Activated CD4-positive, alpha-beta memory T cell treated with anti-CD3 and anti-CD28 coated beads for 36 hours (primary cell): ENCODE measurements at regions not wholly inside any gene's neighbourhood (a gene's known extent, or its start where the extent isn't known, plus 50 kb on each side); places are given as distances from the start of the nearest gene placed in this dataset.

Source experiments
- CTCF ChIA-PET: fragments of 350-600 bp; sonication (Branson Sonifier 250); formaldehyde crosslinking; loops from one replicate; lab custom pipeline; 2021; ENCODE audit warnings: antibody characterized with exemption, inconsistent platforms; lab: Charles Lee
- POLR2A ChIA-PET: fragments of 350-600 bp; sonication (Branson Sonifier 250); formaldehyde crosslinking; loops from one replicate; lab custom pipeline; 2021; ENCODE audit warnings: antibody characterized with exemption; lab: Charles Lee
- DNase-seq: peaks from one replicate; pipeline ENCODE4 v3.0.0-alpha.2; 2020
- H3K27ac Mint-ChIP-seq: one replicate; pipeline ENCODE4 v1.8.0; 2021; ENCODE audit warnings: mixed read lengths
- H3K27me3 Mint-ChIP-seq: one replicate; pipeline ENCODE4 v1.8.0; 2021; ENCODE audit warnings: mixed read lengths
- H3K36me3 Mint-ChIP-seq: one replicate; pipeline ENCODE4 v1.8.0; 2021; ENCODE audit warnings: mixed read lengths
- H3K4me1 Mint-ChIP-seq: one replicate; pipeline ENCODE4 v1.8.0; 2021; ENCODE audit warnings: low read depth, mixed read lengths
- H3K4me3 Mint-ChIP-seq: one replicate; pipeline ENCODE4 v1.8.0; 2021; ENCODE audit warnings: mild to moderate bottlenecking, mixed read lengths
- H3K9me3 Mint-ChIP-seq: one replicate; pipeline ENCODE4 v1.8.0; 2021; ENCODE audit warnings: mixed read lengths
- intact Hi-C: fragments of 100-400 bp; cut with micrococcal nuclease; formaldehyde crosslinking; loops from one replicate; pipeline ENCODE4 v1.15.1; 2023

GRCh38 chr19:30236587-30236986 lies 135.6 kb upstream of the ZNF536 start:
- Mint-ChIP-seq H3K27me3 (peaks cover 23% of the 10 kb centered on the region), H3K36me3 (no peaks in the 10 kb centered on the region), H3K4me3 (no peak overlapping the region), H3K9me3 (no peaks in the 10 kb centered on the region), H3K4me1 (no peaks in the 10 kb centered on the region), H3K27ac (no peak overlapping the region)
- POLR2A ChIA-PET = no interaction called here
- CTCF ChIA-PET = interaction anchor here (0.5 kb wide), 1 partner anchor 29 kb away, joined by 4 read pairs; no protein-coding TSS in a partner anchor
- DNase-seq = no peak
- intact Hi-C loops = no loop called here

- no peak overlapping the region for H3K27ac Mint-ChIP-seq
- CTCF ChIA-PET = no interaction called here
- H3K27me3 Mint-ChIP-seq = peaks cover 22% of the 10 kb centered on the region
- POLR2A ChIA-PET = no interaction called here
- H3K36me3 Mint-ChIP-seq = no peaks in the 10 kb centered on the region
- H3K9me3 Mint-ChIP-seq = no peaks in the 10 kb centered on the region
- DNase-seq = no peak
- no peaks in the 10 kb centered on the region for H3K4me1 Mint-ChIP-seq
- intact Hi-C loops = no loop called here
- H3K4me3 Mint-ChIP-seq = no peak overlapping the region
Observed at GRCh38 chr19:30237140-30237539, 135.0 kb upstream of the ZNF536 start.

- no peak for DNase-seq
- CTCF ChIA-PET = no interaction called here
- no peaks in the 10 kb centered on the region for H3K36me3 Mint-ChIP-seq
- no peak overlapping the region for H3K27ac Mint-ChIP-seq
- no peak overlapping the region for H3K4me3 Mint-ChIP-seq
- H3K4me1 Mint-ChIP-seq = no peaks in the 10 kb centered on the region
- no peaks in the 10 kb centered on the region for H3K9me3 Mint-ChIP-seq
- peaks cover 17% of the 10 kb centered on the region for H3K27me3 Mint-ChIP-seq
- POLR2A ChIA-PET = no interaction called here
- intact Hi-C loops = no loop called here
Observed at GRCh38 chr19:30240904-30241695, 131.1 kb upstream of the ZNF536 start.

GRCh38 chr19:30244533-30244932 lies 127.7 kb upstream of the ZNF536 start:
- intact Hi-C loops = no loop called here
- ChIA-PET CTCF (no interaction called here), POLR2A (no interaction called here)
- Mint-ChIP-seq H3K9me3 (no peaks in the 10 kb centered on the region), H3K27ac (no peak overlapping the region), H3K36me3 (no peaks in the 10 kb centered on the region), H3K27me3 (peaks cover 10% of the 10 kb centered on the region), H3K4me1 (no peaks in the 10 kb centered on the region), H3K4me3 (no peak overlapping the region)
- DNase-seq = no peak

- H3K4me1 Mint-ChIP-seq = no peaks in the 10 kb centered on the region
- CTCF ChIA-PET = no interaction called here
- intact Hi-C loops = no loop called here
- H3K9me3 Mint-ChIP-seq = no peaks in the 10 kb centered on the region
- peaks cover 10% of the 10 kb centered on the region for H3K27me3 Mint-ChIP-seq
- POLR2A ChIA-PET = no interaction called here
- no peak for DNase-seq
- no peaks in the 10 kb centered on the region for H3K36me3 Mint-ChIP-seq
- no peak overlapping the region for H3K27ac Mint-ChIP-seq
- H3K4me3 Mint-ChIP-seq = no peak overlapping the region
Observed at GRCh38 chr19:30245401-30246039, 126.7 kb upstream of the ZNF536 start.

- POLR2A ChIA-PET = no interaction called here
- no peaks in the 10 kb centered on the region for H3K9me3 Mint-ChIP-seq
- no peak overlapping the region for H3K4me3 Mint-ChIP-seq
- peaks cover 25% of the 10 kb centered on the region for H3K27me3 Mint-ChIP-seq
- H3K27ac Mint-ChIP-seq = no peak overlapping the region
- CTCF ChIA-PET = no interaction called here
- intact Hi-C loops = no loop called here
- no peaks in the 10 kb centered on the region for H3K4me1 Mint-ChIP-seq
- no peak for DNase-seq
- no peaks in the 10 kb centered on the region for H3K36me3 Mint-ChIP-seq
Observed at GRCh38 chr19:30249911-30250310, 122.3 kb upstream of the ZNF536 start.

GRCh38 chr19:30252214-30252613 lies 120.0 kb upstream of the ZNF536 start:
- Mint-ChIP-seq H3K4me1 (no peaks in the 10 kb centered on the region), H3K36me3 (no peaks in the 10 kb centered on the region), H3K9me3 (no peaks in the 10 kb centered on the region), H3K27me3 (peaks cover 36% of the 10 kb centered on the region), H3K4me3 (no peak overlapping the region), H3K27ac (no peak overlapping the region)
- no peak for DNase-seq
- ChIA-PET CTCF (no interaction called here), POLR2A (no interaction called here)
- intact Hi-C loops = no loop called here

GRCh38 chr19:30253581-30253996 lies 118.6 kb upstream of the ZNF536 start:
- Mint-ChIP-seq H3K9me3 (no peaks in the 10 kb centered on the region), H3K27ac (no peak overlapping the region), H3K4me3 (no peak overlapping the region), H3K36me3 (no peaks in the 10 kb centered on the region), H3K27me3 (peaks cover 38% of the 10 kb centered on the region), H3K4me1 (no peaks in the 10 kb centered on the region)
- ChIA-PET CTCF (no interaction called here), POLR2A (no interaction called here)
- intact Hi-C loops = no loop called here
- no peak for DNase-seq

- DNase-seq = no peak
- ChIA-PET POLR2A (interaction anchor here (0.6 kb wide), 1 partner anchor 126 kb away, joined by 3 read pairs; no protein-coding TSS in a partner anchor), CTCF (no interaction called here)
- intact Hi-C loops = no loop called here
- Mint-ChIP-seq H3K27ac (no peak overlapping the region), H3K4me1 (no peaks in the 10 kb centered on the region), H3K9me3 (no peaks in the 10 kb centered on the region), H3K4me3 (no peak overlapping the region), H3K36me3 (no peaks in the 10 kb centered on the region), H3K27me3 (peaks cover 38% of the 10 kb centered on the region)
Observed at GRCh38 chr19:30254158-30254557, 118.0 kb upstream of the ZNF536 start.

GRCh38 chr19:30254789-30255188 lies 117.4 kb upstream of the ZNF536 start:
- Mint-ChIP-seq H3K27ac (no peak overlapping the region), H3K36me3 (no peaks in the 10 kb centered on the region), H3K9me3 (no peaks in the 10 kb centered on the region), H3K4me3 (no peak overlapping the region), H3K4me1 (no peaks in the 10 kb centered on the region), H3K27me3 (peaks cover 38% of the 10 kb centered on the region)
- no peak for DNase-seq
- intact Hi-C loops = no loop called here
- POLR2A ChIA-PET = interaction anchor here (0.6 kb wide), 1 partner anchor 125 kb away, joined by 3 read pairs; no protein-coding TSS in a partner anchor
- CTCF ChIA-PET = no interaction called here

- Mint-ChIP-seq H3K27ac (no peak overlapping the region), H3K27me3 (peaks cover 36% of the 10 kb centered on the region), H3K36me3 (no peaks in the 10 kb centered on the region), H3K4me1 (no peaks in the 10 kb centered on the region), H3K4me3 (no peak overlapping the region), H3K9me3 (no peaks in the 10 kb centered on the region)
- intact Hi-C loops = no loop called here
- CTCF ChIA-PET = no interaction called here
- POLR2A ChIA-PET = no interaction called here
- no peak for DNase-seq
Observed at GRCh38 chr19:30255791-30256495, 116.2 kb upstream of the ZNF536 start.

GRCh38 chr19:30256496-30256850 lies 115.7 kb upstream of the ZNF536 start:
- ChIA-PET POLR2A (no interaction called here), CTCF (no interaction called here)
- Mint-ChIP-seq H3K4me1 (no peaks in the 10 kb centered on the region), H3K9me3 (no peaks in the 10 kb centered on the region), H3K36me3 (no peaks in the 10 kb centered on the region), H3K4me3 (no peak overlapping the region), H3K27me3 (peaks cover 36% of the 10 kb centered on the region), H3K27ac (no peak overlapping the region)
- intact Hi-C loops = no loop called here
- no peak for DNase-seq
